GM19395 (cell line): ENCODE measurements at regions not wholly inside any gene's neighbourhood (a gene's known extent, or its start where the extent isn't known, plus 50 kb on each side); places are given as distances from the start of the nearest gene placed in this dataset.
A peak's percentile ranks its signal among the peaks of the same experiment; 100 is the strongest.
"Not testable (repeated sequence)": the region's sequence is repeated elsewhere in the genome, so short reads cannot be mapped to it uniquely, and the experiment has no call there.

ENCODE experiments used
- ATAC-seq: cut with Tn5 transposase; IDR thresholded peaks from one replicate; pipeline ENCODE4 v1.9.1; 2021; ENCODE audit warnings: mild to moderate bottlenecking, moderate library complexity; ENCODE audit not compliant: unreplicated experiment

DNA sequence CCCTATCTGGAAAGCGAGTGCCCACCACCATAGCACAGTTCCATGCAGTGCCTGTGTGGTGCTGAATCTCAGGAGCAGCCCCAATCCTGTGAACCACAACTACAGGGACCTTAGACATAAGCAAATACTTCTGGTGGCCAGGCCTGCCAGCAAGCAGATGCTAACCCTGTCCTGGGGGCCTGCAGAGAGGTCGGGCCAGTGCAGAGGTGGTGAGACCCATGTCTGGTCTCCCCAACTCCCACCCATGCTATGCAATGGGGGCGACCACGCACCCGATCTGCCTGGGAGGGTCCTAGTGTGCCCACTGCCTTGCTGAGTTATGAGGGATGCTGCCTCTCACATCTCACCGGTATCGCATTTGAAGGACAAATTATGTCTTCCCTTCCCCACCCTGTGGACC, 151.6 kb upstream of the ZNF337 start:
- ATAC-seq = no peak

DNA sequence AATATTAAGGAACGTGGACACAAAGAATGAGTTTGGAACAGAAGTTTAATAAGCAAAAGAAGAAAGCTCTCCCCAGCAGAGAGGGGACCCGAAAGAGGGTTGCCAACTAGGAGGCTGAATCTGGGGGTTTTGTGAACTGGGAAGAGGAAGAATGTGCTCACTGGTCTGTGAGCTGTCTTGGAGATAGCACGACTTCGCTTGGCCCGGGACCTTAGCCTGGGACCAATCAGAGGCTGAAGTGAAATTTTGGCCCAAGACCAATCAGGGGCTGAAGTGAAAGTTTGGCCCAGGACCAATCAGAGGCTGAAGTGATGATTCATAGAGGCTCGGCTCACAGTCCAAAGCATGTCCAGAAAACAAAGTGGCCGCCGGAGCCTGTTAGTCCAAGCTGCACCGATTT, 148.0 kb upstream of the ZNF337 start:
- not testable (repeated sequence) for ATAC-seq

DNA sequence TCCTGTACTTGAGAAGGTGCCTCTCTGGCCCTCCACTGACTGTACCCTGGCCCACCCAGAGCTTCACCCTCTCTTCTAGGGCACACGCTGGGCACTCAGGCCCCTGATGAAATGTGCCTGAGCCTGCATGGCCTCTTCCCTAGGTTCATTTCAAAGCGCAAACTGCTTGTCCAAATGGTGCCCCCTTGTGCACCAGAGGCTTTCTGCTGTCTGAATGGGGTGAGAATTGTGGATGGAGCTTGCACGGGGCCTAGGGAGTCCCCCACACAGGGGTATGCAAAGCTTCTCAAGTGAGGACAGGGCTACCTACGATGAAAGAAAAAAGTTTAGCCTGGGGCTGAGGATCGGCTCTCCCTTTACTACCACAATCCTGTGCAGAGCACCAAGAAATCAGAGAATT, 116.9 kb upstream of the ZNF337 start:
- ATAC-seq = not testable (repeated sequence)

DNA sequence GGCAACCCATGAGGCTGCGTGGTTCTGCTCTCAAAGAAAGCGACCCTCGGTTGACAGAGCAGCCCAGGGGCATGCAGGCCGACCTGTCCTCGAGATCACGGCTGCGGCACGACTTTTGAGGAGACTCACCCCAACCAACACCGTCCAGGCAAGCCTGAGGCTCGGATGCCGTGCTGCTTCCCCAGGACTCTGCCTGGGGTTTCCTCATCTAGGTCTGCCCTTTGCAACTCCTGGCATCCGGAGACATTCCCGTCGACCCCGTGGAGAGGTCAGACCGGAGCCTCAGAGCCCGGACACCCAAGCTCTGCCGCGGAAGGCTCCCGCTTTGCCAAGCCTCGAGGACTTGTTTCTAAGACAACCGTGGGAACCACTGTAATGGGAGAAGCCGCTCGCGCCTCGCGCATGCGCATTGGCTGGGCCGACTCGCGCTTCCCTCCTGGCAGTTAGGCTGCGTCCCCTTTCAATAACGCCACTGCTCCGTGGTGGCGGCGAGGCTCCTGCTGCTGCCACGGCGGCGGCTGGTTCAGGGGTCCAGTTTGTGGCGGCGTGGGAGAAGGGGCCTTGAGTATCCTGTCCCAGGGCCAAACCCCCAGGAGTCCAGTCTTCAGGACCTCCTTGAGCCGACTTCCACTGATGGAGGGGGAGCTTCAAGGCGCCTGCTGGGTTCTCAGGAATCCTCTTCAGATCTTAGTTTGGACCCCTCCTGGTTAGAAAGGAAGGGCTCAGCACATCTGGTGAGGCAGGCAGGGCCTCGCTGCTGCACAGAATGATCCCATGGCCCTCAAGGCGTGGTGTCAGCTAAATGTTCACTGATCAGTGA, 101.7 kb upstream of the ZNF337 start:
- not testable (repeated sequence) for ATAC-seq

DNA sequence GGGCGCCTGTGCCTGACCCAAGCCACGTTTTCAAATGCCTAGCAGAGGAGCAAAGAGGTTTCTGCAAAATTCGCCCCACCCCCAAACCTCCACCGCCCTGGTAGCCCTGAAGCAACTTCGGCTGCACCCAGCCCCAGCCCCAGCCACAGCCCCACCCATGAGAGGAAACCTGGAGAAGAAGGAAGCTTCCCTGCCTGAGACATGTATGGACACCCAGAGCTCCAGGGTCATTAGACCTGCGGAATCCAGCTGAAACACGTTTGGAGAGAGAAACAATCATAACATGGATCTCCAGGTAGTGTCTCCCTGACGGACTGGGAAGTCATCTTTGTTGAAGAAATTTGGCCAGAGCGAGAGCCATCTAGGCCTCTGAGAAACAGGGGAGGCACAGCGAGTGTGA, 100.4 kb upstream of the ZNF337 start:
- not testable (repeated sequence) for ATAC-seq

DNA sequence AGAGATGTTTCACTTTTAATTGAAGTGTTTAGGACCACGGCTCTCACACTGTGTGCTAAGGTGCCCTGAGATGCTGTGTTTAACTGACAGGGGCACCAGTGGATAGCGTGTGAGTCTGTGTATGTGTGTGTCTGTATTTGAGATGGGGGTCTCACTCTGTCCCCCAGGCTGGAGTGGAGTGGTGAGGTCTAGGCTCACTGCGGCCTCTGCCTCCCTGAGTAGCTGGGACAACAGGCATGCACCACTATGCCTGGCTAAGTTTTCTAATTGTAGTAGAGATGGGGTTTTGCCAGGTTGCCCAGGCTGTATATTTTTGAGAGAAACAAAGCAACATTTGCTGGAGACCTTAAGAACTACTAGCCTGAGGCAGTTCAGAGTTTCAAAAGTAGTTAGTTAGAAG, 80.6 kb upstream of the ZNF337 start:
- not testable (repeated sequence) for ATAC-seq

DNA sequence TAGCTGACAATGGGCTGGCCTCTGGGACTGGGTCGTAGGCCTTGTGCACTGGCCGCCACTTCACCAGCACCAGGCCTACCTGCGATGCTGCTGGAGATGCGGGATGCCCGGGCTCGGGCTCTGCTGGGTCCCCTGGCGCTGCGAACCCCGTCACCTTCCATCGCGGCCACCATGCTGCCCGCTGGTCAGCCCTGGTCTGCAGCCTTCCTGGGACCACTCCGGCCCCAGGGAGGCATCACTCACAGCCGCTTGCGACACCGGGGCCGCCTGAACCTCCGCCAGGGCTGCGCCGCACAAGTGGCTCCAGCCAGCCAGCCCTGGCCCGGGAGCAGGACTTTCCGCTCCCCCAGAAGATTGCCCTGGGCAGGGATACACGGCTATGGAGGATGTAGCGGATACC, 78.1 kb upstream of the ZNF337 start:
- not testable (repeated sequence) for ATAC-seq

DNA sequence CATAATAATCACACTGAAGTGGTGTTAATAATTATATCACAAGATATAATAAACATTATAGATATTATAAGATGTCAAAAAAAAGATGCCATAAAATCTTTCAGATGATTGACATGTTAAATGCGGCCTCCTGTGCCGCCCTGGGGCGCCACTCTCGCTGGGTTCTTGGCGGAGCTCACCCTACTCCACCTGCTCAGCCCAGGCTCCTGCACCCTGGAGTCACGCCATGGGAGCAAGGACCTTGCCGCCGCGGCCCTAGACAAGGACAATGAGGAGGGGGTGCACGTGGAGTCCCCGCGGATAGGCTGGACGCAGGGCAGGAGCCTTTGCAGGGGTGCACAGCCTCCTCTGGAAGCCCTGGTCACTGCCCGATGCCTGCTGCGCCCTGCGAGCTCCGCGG, 77.5 kb upstream of the ZNF337 start:
- not testable (repeated sequence) for ATAC-seq

DNA sequence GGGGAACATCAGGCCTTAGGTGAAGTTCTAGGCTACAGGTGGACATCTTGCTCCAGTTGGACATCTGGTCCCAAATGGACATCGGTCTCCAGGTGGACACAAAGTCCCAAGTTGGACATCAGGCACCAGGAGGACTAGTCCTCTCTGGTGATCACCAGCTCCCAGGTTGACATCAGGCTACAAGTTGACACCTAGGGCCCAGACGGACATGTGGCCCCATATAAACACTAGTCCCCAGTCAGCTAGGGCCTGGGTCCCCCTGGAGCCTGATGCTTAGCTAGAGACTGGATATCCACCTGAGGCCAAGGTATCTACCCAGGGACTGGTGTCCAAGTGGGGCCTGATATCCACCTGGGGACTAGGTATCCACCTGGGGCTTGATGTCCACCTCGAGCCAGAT, 75.8 kb upstream of the ZNF337 start:
- ATAC-seq = not testable (repeated sequence)

DNA sequence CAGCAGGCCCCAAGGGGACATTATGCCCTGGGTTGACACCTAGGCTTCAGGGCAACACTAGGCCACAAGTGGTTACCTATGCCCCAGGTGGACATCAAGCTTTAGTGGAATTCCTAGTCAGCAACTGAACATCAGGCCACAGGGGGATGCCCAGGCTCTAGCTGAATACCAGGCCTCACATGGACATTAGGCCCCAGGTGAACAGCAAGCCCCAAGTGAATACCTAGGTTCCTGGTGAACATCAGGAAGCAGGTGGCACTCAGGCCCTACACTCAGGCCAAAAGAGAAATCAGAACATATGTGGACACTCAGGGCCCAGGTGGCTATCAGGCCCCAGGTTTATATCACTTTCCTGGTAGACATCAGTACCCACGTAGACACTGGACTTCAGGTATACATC, 75.2 kb upstream of the ZNF337 start:
- ATAC-seq = not testable (repeated sequence)

DNA sequence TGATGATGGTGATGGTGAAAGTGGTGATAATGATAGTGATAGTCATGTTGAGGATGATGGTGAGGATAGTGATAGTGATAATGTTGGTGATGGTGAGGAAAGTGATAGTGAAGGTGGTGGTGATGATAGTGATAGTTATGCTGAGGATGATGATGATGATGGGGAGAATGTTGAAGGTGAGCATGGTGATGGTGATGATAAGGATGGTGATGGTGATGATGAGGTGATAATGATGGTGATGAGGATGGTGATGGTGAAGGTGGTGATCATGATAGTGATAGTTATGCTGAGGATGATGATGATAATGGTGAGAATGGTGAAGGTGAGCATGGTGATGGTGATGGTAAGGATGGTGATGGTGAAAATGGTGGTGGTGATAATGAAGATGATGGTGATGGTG, 64.9 kb upstream of the ZNF337 start:
- no peak for ATAC-seq

DNA sequence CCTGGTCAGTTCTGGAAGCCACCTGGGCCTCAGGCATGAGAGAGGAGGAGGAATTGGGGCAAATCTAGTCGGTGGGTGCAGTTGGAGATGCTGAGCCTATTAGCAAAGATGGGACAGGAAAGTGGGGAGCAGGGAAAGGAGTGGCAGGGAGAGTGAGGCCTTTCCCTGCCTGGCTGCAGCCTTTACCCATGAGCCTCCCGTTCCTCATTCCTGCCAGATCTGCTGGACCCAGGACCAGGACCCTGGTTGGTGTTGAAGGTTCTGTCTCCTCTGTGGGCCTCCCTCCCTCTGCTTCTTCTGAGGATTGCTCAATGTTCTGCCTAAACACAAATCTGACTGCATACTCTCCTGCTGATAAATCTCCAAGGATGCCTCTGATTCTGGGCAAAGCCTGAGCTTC, 64.4 kb upstream of the ZNF337 start:
- not testable (repeated sequence) for ATAC-seq

DNA sequence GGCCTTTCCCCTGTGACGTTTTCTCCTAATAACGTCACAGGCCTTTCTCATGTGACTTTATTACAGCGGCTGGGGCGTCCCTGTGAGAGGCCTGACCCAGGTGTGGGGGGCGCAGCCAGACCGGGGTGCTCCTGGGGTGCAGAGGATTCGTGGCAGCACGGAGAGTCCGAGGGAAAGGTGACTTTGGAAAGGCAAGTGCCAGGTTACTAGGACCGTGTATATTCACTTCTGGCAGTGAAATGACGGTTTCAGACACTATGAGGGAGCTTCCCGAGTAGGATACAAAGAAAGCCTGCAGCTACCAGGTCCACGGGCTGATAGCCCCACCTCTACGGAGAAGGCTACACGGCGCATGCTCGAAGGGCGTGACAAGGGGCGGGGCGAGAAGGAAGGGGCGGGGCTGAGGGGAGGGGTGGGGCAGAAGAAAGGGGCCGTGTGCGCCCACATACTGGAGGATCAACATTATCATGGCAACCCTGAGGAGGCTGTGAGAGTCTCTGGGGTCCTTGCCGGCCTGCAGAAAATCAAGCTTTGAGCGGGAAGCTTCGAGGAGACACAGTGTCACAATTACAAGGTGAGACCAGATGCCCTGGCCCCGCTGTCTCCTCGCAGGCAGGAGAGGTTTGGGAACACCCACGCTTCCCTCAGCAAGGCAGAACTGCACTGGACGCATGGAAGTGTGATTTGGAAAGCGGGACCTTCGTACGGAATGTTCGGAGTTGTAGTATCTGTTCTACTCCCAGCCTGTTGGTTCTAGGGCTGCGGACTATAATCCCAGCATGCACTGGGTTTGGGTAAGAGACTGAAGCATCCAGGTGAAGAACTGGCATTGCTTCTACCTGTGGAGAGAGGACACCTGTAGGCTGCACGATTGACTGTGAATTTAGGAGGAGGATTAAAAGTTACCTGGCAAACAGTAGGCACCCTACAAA, 54.4 kb upstream of the ZNF337 start:
- ATAC-seq = peak; percentile 89

DNA sequence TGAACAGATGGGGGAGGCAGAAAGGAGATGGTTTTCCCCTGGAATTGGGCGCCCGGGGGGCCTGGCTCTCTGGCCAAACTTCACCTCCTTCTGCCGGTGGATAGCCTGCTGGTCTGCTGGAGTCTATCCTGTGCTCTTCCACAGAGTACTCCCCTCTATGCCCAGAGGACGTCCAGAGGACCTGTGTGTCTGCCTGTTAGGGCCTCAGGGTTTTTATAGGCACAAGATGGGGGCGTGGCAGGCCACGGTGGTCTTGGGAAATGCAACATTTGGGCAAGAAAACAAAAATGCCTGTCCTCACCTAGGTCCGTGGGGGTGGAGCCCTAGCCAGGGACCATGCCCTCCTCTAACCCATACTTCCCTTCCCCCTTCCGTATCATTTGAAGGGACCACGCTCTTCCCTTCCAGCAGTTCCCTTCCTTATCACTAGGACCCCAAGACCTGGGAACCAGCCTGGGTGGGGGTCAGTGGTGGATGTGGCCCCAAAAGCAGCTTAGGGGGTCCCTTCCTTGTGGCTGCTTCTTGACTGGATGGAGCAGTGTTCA, 53.6 kb upstream of the ZNF337 start:
- no peak for ATAC-seq

DNA sequence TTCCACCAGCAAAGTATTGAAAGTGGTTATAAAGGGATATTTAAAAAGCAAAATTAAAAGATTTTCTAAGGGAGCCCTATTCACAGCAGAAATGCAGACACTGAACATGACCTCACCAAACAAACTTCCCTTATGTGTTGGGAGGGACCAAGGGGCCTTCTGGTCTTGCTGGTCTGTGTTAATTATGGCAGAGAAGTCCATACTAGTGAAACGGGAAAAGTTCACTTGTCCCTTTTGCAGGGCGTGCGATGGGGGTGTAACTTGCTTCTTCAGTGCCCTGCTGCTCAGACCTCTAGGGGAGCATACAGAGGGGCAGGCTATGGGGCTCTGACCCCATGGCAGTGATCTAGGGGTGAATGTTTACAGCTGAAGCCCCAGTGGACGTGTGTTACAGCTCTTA, 53.0 kb upstream of the ZNF337 start:
- no peak for ATAC-seq
